K562 (cell line): ENCODE measurements at regions not wholly inside any gene's neighbourhood (a gene's known extent, or its start where the extent isn't known, plus 50 kb on each side); places are given as distances from the start of the nearest gene placed in this dataset.
"Not testable (repeated sequence)": the region's sequence is repeated elsewhere in the genome, so short reads cannot be mapped to it uniquely, and the experiment has no call there.

Experiments used
- ATAC-seq: fragments of 200-7000 bp; cut with Tn5 transposase; 3 replicates; pipeline ENCODE4 v1.9.1; 2020; ENCODE audit warnings: moderate library complexity
- BruUV-seq: library from RNA; stranded (reverse); fragments of 400-500 nt; replicated peaks from 2 replicates; lab custom pipeline; 2021; lab: Mats Ljungman, UMichigan
- CTCF ChIA-PET: fragments of 300-600 bp; formaldehyde crosslinking; extraction: SDS; loops from one replicate; lab custom pipeline; 2021; ENCODE audit warnings: low intra/inter-chr PET ratio; lab: Yijun Ruan, JAX
- POLR2A ChIA-PET: fragments of 300-600, 350-650 bp; sonication (Branson Sonifier 250); formaldehyde crosslinking; extraction: SDS; loops from one replicate; lab custom pipeline; 2021; ENCODE audit warnings: antibody characterized with exemption, inconsistent platforms; lab: Yijun Ruan, JAX
- DNase-seq, 4 experiments: peaks; one replicate each; pipeline versions ENCODE4 v3.0.0 to v3.0.0-alpha.2; 2011 to 2018; ENCODE audit warnings: low spot score in 3 of 4, mixed read lengths in 3 of 4; ENCODE audit errors: extremely low read depth in 1 of 4
- FAIRE-seq: peaks from 2 replicates; lab custom pipeline; 2011; peaks lifted over from hg19 to GRCh38; lab: Jason Lieb, UNC
- H2AFZ ChIP-seq: 2 replicates; pipeline ENCODE4 v1.6.0; 2011; ENCODE audit warnings: low read depth, low read length, control low read depth, inconsistent platforms
- H3K27ac ChIP-seq: fragments of 200-600 bp; 3 replicates; pipeline ENCODE4 v1.8.0; 2011; ENCODE audit warnings: low read depth, mild to moderate bottlenecking, control low read depth, inconsistent platforms, low read length, moderate library complexity, mixed read lengths; ENCODE audit errors: extremely low read depth
- H3K27me3 ChIP-seq, 2 experiments: fragments of 300-600 bp in 1 of 2; 2 replicates in 1 of 2; 3 replicates in 1 of 2; pipeline versions ENCODE4 v1.6.0 to v1.8.0; 2011; ENCODE audit warnings: inconsistent platforms in 2 of 2, low read length in 2 of 2, mild to moderate bottlenecking in 1 of 2, mixed read lengths in 1 of 2, moderate library complexity in 1 of 2; ENCODE audit not compliant: control insufficient read depth in 2 of 2, insufficient read depth in 2 of 2
- H3K36me3 ChIP-seq: fragments of 300-600 bp; 3 replicates; pipeline ENCODE4 v1.8.0; 2011; ENCODE audit warnings: mild to moderate bottlenecking, low read length, inconsistent platforms; ENCODE audit not compliant: control insufficient read depth, insufficient read depth
- H3K4me1 ChIP-seq, 2 experiments: fragments of 200-600 bp in 1 of 2; replicated peaks in 1 of 2; 2 replicates in 1 of 2; 3 replicates in 1 of 2; pipeline versions ENCODE4 v1.5.1 to v1.8.0; 2011; ENCODE audit warnings: inconsistent platforms in 2 of 2, low read length in 2 of 2, mild to moderate bottlenecking in 1 of 2, mixed read lengths in 1 of 2, moderate library complexity in 1 of 2; ENCODE audit not compliant: control insufficient read depth in 2 of 2, insufficient read depth in 2 of 2
- H3K4me2 ChIP-seq: 2 replicates; pipeline ENCODE4 v1.6.1; 2011; ENCODE audit warnings: low read length, control low read depth, inconsistent platforms, mixed read lengths; ENCODE audit not compliant: insufficient read depth
- H3K4me3 ChIP-seq: fragments of 200-600 bp; sonication (generic), shearing (Covaris generic); 2 replicates; pipeline ENCODE4 v1.5.1; 2016; ENCODE audit warnings: control low read depth, inconsistent platforms
- H3K79me2 ChIP-seq: fragments of 200-600 bp; 3 replicates; pipeline ENCODE4 v1.8.0; 2011; ENCODE audit warnings: low read length, inconsistent platforms; ENCODE audit not compliant: control insufficient read depth, insufficient read depth
- H3K9ac ChIP-seq, 2 experiments: 2 replicates each; pipeline versions ENCODE4 v1.6.0 to v1.6.1; 2011; ENCODE audit warnings: low read depth in 2 of 2, low read length in 2 of 2, control low read depth in 1 of 2, inconsistent platforms in 1 of 2, mild to moderate bottlenecking in 1 of 2, mixed read lengths in 1 of 2; ENCODE audit not compliant: insufficient read depth in 1 of 2
- H3K9me1 ChIP-seq: one replicate; pipeline ENCODE4 v1.6.0; 2011; ENCODE audit warnings: inconsistent platforms, mild to moderate bottlenecking, low read length, moderate library complexity; ENCODE audit not compliant: control insufficient read depth, insufficient read depth
- H3K9me3 ChIP-seq: replicated peaks from 2 replicates; pipeline ENCODE4 v1.5.1; 2011; ENCODE audit warnings: low read depth, low read length, inconsistent platforms; ENCODE audit not compliant: control insufficient read depth, insufficient read depth
- H4K20me1 ChIP-seq: replicated peaks from 2 replicates; pipeline ENCODE4 v1.6.1; 2011; ENCODE audit warnings: low read length, inconsistent platforms, mixed read lengths; ENCODE audit not compliant: control insufficient read depth, insufficient read depth
- CEBPZ ChIP-seq: fragments of 150-350 bp; IDR thresholded peaks from 2 replicates; pipeline ENCODE4 v1.6.1; 2014; ENCODE audit warnings: low read depth, mild to moderate bottlenecking, low read length, borderline replicate concordance
- ZFP1 ChIP-seq: fragments of 450-650 bp; formaldehyde crosslinking; IDR thresholded peaks from 2 replicates; pipeline ENCODE4 v1.4.0; 2020; ENCODE audit warnings: mild to moderate bottlenecking, mixed read lengths
- WGBS: fragments of 100-300 bp; shearing (Covaris generic); methylation state at CpG from one replicate; pipeline ENCODE4 v1.1.6; 2016; ENCODE audit warnings: low coverage, mixed read lengths; ENCODE audit not compliant: insufficient coverage; ENCODE audit errors: missing lambda C conversion rate; 5-methylcytosine and 5-hydroxymethylcytosine counted together
- in situ Hi-C: fragments of 300-500 bp; cut with MboI; formaldehyde crosslinking; loops from 4 replicates; pipeline ENCODE4 v1.15.0; 2018; ENCODE audit warnings: inconsistent platforms, mixed read lengths
- intact Hi-C: fragments of 100-400 bp; cut with micrococcal nuclease; formaldehyde crosslinking; loops from 2 replicates; pipeline ENCODE4 v1.14.2; 2022
- TF ChIP-seq, protein P1 (sequence below), 2 experiments: fragments of 450-650 bp; IDR thresholded peaks; 2 replicates each; pipeline ENCODE4 v1.6.1; 2018; ENCODE audit warnings: mild to moderate bottlenecking in 2 of 2, low read depth in 1 of 2; ENCODE audit not compliant: partially characterized antibody in 2 of 2

GRCh38 chr6:135113860-135114259, 59.2 kb upstream of the HBS1L start (continued):
- TF ChIP-seq, protein P1, sequence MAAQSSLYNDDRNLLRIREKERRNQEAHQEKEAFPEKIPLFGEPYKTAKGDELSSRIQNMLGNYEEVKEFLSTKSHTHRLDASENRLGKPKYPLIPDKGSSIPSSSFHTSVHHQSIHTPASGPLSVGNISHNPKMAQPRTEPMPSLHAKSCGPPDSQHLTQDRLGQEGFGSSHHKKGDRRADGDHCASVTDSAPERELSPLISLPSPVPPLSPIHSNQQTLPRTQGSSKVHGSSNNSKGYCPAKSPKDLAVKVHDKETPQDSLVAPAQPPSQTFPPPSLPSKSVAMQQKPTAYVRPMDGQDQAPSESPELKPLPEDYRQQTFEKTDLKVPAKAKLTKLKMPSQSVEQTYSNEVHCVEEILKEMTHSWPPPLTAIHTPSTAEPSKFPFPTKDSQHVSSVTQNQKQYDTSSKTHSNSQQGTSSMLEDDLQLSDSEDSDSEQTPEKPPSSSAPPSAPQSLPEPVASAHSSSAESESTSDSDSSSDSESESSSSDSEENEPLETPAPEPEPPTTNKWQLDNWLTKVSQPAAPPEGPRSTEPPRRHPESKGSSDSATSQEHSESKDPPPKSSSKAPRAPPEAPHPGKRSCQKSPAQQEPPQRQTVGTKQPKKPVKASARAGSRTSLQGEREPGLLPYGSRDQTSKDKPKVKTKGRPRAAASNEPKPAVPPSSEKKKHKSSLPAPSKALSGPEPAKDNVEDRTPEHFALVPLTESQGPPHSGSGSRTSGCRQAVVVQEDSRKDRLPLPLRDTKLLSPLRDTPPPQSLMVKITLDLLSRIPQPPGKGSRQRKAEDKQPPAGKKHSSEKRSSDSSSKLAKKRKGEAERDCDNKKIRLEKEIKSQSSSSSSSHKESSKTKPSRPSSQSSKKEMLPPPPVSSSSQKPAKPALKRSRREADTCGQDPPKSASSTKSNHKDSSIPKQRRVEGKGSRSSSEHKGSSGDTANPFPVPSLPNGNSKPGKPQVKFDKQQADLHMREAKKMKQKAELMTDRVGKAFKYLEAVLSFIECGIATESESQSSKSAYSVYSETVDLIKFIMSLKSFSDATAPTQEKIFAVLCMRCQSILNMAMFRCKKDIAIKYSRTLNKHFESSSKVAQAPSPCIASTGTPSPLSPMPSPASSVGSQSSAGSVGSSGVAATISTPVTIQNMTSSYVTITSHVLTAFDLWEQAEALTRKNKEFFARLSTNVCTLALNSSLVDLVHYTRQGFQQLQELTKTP (IDR thresholded peaks at IDR 0.05; ENCODE audit: low read depth in 1 of 2, partially characterized antibody in 2 of 2), result no peak
- TF ChIP-seq CEBPZ, result no peak
- TF ChIP-seq ZFP1 (CRISPR knock-in tag), result no peak

DNA sequence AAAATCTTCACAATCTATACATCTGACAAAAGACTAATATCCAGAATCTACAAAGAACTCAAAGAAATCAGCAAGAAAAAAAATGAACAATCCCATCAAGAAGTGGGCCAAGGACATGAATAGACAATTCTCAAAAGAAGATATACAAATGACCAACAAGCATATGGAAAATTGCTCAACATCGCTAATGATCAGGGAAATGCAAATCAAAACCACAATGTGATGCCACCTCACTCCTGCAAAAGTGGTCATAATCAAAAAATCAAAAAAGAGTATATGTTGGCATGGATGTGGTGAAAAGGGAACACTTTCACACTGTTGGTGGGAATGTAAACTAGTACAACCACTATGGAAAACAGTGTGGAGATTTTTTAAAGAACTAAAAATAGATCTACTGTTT, 58.3 kb upstream of the HBS1L start:
- H3K27me3 ChIP-seq, H3K36me3 ChIP-seq, CTCF ChIA-PET, H3K9ac ChIP-seq, in situ Hi-C loops, H4K20me1 ChIP-seq, H3K79me2 ChIP-seq, BruUV-seq, POLR2A ChIA-PET, H3K4me3 ChIP-seq, H3K9me1 ChIP-seq, H3K9me3 ChIP-seq, H2AFZ ChIP-seq, ATAC-seq, H3K4me2 ChIP-seq, DNase-seq, intact Hi-C loops, FAIRE-seq, H3K27ac ChIP-seq: not testable (repeated sequence)
- peaks cover under 1 to 20% of the 10 kb centered on the region in 2 experiments; a peak in 3 of 5 replicates for H3K4me1 ChIP-seq
- 84% methylated on average over 1 of the region's 1 CpG for WGBS
